Psoas muscle (tissue), 7 donors: ENCODE measurements at regions not wholly inside any gene's neighbourhood (a gene's known extent, or its start where the extent isn't known, plus 50 kb on each side); places are given as distances from the start of the nearest gene placed in this dataset.

Experiments
- ATAC-seq, 4 donors: fragments of 200-7000 bp; cut with Tn5 transposase; one replicate each; pipeline ENCODE4 v1.9.1; 2020; ENCODE audit warnings: moderate library complexity in 3 of 4, mild to moderate bottlenecking in 2 of 4
- DNase-seq, 2 donors: peaks; one replicate each; pipeline ENCODE4 v3.0.0-alpha.2; 2020
- H3K27ac ChIP-seq: fragments of 200-600 bp; one replicate; pipeline ENCODE4 v1.8.0; 2022
- H3K27me3 ChIP-seq, 3 donors: fragments of 200-600 bp in 1 of 3; one replicate each; pipeline versions ENCODE4 v1.6.1 to v1.8.0; 2013 to 2022; ENCODE audit warnings: low read length in 2 of 3, mild to moderate bottlenecking in 2 of 3, moderate library complexity in 1 of 3; ENCODE audit not compliant: insufficient read depth in 3 of 3
- H3K36me3 ChIP-seq, 2 donors: fragments of 200-600 bp in 1 of 2; one replicate each; pipeline versions ENCODE4 v1.6.1 to v1.8.0; 2013 to 2022; ENCODE audit warnings: low read depth in 1 of 2, mild to moderate bottlenecking in 1 of 2, moderate library complexity in 1 of 2; ENCODE audit not compliant: insufficient read depth in 1 of 2
- H3K4me1 ChIP-seq: fragments of 200-600 bp; one replicate; pipeline ENCODE4 v1.8.0; 2022
- H3K4me3 ChIP-seq: fragments of 200-600 bp; one replicate; pipeline ENCODE4 v1.8.0; 2022; ENCODE audit warnings: mild to moderate bottlenecking
- H3K9me3 ChIP-seq: fragments of 200-600 bp; one replicate; pipeline ENCODE4 v1.8.0; 2022
- WGBS, 3 donors: extraction: QIAGEN DNeasy Blood & Tissue Kit; methylation state at CpG; one replicate each; pipeline versions ENCODE4 v1.1.6 to v1.1.7; 2013; 5-methylcytosine and 5-hydroxymethylcytosine counted together
- intact Hi-C, 2 donors: fragments of 100-400 bp; cut with DNase I; formaldehyde crosslinking; loops; one replicate each; pipeline versions ENCODE4 v1.11.0 to v1.14.2; 2022
- TF ChIP-seq, protein P1 (sequence below): fragments of 200-600 bp; IDR thresholded peaks from one replicate; pipeline ENCODE4 v1.8.0; 2022; ENCODE audit warnings: antibody characterized with exemption
- donor health status: healthy with polysubstance abuse.
- donor health status: DM: no; HTN: no; CAD: no; lungs with moderate emphysema.
- donor health status: Bipolar disorder and iron deficiency.
- donor health status: healthy.
- donor health status: DM: yes; HTN: yes; CAD: no.
- donor health status: DM: no; HTN: no; CAD: no.
- donor health status: DM: yes; HTN: yes; CAD: no.

DNA sequence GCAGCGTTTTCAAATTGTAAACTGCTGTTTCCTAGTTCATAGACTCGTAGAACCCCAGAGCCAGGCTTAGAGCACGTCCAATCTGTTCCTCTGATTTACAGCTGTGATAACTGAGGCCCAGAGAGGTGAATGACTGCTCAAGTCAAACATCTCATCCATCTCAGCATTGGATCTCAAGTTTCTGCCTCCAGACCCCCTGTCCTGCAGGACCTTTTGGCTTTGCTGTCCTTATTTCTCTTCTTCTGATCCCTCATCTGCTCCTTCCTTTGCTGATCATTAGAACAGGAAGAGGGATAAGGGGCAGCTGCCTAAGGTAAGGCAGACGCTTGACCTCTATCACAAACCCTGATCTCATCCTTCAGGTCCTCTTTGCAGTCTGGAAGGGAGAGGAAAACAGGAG lies 58.5 kb upstream of the CREB1 start:
- intact Hi-C loops, result loop anchor here (5.0 to 10.0 kb wide), 2 partner anchors 426 to 674 kb away; no protein-coding TSS in a partner anchor
- no peak overlapping the region for H3K4me3 ChIP-seq
- WGBS, 3 donors, result 68 to 75% (median 71%) methylated on average over 4 of the region's 4 CpGs
- H3K4me1 ChIP-seq, result no peaks in the 10 kb centered on the region
- TF ChIP-seq, protein P1, sequence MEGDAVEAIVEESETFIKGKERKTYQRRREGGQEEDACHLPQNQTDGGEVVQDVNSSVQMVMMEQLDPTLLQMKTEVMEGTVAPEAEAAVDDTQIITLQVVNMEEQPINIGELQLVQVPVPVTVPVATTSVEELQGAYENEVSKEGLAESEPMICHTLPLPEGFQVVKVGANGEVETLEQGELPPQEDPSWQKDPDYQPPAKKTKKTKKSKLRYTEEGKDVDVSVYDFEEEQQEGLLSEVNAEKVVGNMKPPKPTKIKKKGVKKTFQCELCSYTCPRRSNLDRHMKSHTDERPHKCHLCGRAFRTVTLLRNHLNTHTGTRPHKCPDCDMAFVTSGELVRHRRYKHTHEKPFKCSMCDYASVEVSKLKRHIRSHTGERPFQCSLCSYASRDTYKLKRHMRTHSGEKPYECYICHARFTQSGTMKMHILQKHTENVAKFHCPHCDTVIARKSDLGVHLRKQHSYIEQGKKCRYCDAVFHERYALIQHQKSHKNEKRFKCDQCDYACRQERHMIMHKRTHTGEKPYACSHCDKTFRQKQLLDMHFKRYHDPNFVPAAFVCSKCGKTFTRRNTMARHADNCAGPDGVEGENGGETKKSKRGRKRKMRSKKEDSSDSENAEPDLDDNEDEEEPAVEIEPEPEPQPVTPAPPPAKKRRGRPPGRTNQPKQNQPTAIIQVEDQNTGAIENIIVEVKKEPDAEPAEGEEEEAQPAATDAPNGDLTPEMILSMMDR, result no peak
- no peaks in the 10 kb centered on the region for H3K9me3 ChIP-seq
- H3K36me3 ChIP-seq, result no peaks in the 10 kb centered on the region
- DNase-seq, result no peak
- no peak for ATAC-seq
- no peak overlapping the region for H3K27ac ChIP-seq
- no peaks in the 10 kb centered on the region for H3K27me3 ChIP-seq

DNA sequence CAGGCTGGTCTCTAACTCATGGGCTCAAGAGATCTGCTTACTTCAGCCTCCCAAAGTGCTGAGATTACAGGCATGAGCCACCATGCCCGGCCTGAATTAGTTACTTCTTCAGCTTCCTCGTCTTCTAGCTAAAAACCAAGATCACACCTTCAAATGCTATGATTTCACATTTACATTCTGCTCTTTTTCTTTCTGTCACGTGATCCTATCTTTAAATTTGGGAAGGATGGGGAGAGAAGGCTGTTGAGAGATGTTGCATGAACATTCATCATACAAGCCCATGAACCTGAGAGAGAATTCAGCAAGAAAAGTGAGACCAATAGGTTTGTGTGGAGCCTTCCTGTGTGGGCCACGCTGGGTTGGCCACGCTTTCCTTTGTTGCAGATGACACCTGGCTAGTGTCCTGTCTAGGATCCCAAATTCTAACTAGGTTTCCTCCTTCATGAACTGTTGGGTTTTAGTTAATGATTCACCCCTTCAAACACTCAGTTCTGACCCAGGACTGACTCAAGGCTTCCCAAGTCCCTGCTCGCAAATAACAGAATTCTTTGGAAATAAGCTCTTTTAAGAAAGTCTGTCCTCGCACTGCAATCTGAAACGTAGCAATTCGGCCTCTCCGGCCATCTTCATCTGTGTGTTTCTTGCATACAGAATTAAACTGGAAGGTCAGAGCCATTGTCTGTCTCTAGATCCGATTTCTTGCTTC lies 57.3 kb upstream of the CREB1 start:
- no peak overlapping the region for H3K27ac ChIP-seq
- H3K4me1 ChIP-seq, result no peaks in the 10 kb centered on the region
- no peaks in the 10 kb centered on the region for H3K9me3 ChIP-seq
- ATAC-seq (no peak), DNase-seq (no peak)
- H3K4me3 ChIP-seq, result no peak overlapping the region
- TF ChIP-seq, protein P1, result no peak
- H3K36me3 ChIP-seq, result no peaks in the 10 kb centered on the region
- intact Hi-C loops, result loop anchor here (2.0 to 10.0 kb wide), 3 partner anchors 308 to 675 kb away; partner anchors contain the start of gene KLF7 (in 1 of the 2)
- H3K27me3 ChIP-seq, result no peaks in the 10 kb centered on the region
- 77 to 80% (median 79%) methylated on average over 11 of the region's 11 CpGs for WGBS, 3 donors

DNA sequence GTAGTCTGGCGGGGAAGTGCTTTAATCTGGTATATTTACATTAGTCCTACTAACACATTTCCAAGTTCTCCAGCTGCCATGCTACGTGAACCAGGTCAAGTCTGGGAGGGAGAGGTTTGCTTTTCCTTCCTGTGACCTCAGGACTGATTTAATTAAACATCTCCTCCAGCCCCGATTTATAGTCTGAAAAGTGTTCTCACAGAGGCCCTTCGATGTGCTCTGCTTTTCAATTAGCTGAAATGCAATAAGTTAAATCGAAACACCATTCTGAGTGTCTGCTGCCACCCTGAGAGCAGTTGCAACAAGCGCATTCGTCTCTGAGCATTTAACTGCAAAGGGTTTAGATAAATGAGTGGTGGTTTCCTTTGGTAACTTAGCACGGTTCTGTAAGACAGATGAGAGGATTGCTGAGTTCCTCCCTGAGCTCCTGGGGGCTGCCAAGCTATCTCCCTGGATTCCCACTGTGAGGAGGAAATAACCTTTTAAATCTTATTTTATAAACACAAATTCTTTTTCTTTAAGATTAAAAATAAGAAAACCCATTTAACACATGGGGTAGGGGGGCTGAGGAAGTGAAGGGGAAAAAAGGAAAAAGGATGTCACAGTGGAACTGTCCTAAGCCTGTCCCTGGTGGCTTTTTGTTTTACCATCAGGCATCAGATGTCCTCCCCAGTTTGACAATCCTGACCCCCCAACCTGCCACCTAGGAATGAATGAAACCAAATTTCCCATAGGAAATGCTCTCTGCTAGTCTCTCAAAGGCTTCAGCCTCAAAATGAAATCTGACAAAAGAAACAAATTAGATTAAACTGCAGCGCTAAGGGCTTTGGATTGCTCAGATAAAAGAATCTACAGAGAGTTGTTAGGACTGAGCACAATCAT lies 56.5 kb upstream of the CREB1 start:
- Histone ChIP-seq H3K4me1 (no peaks in the 10 kb centered on the region), H3K27me3 (no peaks in the 10 kb centered on the region), H3K9me3 (no peaks in the 10 kb centered on the region), H3K36me3 (no peaks in the 10 kb centered on the region), H3K4me3 (no peak overlapping the region), H3K27ac (no peak overlapping the region)
- DNase-seq (no peak), ATAC-seq (peak in 3 of 4 donors; percentile 35 to 63 (median 62))
- TF ChIP-seq, protein P1, result peak; percentile 40
- WGBS, 3 donors, result 18 to 25% (median 23%) methylated on average over 9 of the region's 9 CpGs
- intact Hi-C loops, result loop anchor here (2.0 to 10.0 kb wide), 3 partner anchors 308 to 676 kb away; partner anchors contain the start of gene KLF7 (in 1 of the 2)

DNA sequence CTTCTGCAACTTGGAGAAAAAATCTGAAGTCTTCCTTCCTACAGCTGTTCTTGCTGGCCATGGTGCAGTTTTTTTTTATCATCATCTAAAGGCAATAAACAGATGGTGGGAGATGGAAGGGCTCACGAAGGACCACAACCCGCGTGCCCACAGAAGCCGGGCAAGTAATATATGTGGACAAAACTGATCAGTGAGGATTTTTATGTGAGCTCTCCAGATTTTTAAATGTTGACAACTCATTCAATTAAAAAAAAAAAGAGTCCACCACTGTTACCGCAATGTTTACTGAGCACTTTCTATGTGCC lies 55.9 kb upstream of the CREB1 start:
- intact Hi-C loops, result loop anchor here (2.0 to 10.0 kb wide), 6 partner anchors 309 to 781 kb away; partner anchors contain the start of gene KLF7 (in 1 of the 2)
- Histone ChIP-seq H3K27me3 (no peaks in the 10 kb centered on the region), H3K36me3 (no peaks in the 10 kb centered on the region), H3K27ac (no peak overlapping the region), H3K4me3 (no peak overlapping the region), H3K4me1 (no peaks in the 10 kb centered on the region), H3K9me3 (no peaks in the 10 kb centered on the region)
- TF ChIP-seq, protein P1, result no peak
- ATAC-seq (no peak), DNase-seq (no peak)
- 31 to 38% (median 34%) methylated on average over 5 of the region's 5 CpGs for WGBS, 3 donors
